ENCODE measurements at regions not wholly inside any gene's neighbourhood (a gene's known extent, or its start where the extent isn't known, plus 50 kb on each side); places are given as distances from the start of the nearest gene placed in this dataset.

DNA sequence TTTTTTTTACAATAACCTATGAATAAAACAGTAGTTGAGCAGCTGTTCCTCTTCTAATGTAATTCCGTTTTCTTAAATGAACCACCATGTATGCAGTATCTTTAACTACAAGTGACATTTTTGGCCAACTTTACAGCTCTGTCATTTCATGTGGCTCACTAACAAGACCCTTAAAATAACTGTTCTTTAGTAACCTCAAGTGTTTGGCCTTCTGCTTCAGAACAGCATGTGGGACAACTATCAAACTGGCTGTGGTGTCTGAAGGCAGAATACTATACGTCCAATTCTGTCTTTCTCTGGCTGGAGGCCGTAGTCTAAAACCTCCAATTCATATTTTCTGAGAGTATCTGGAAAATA, 391.4 kb downstream of the NNT start:
- H3F3A ChIP-seq (ENCODE audit: insufficient read depth, low read length, poor library complexity, severe bottlenecking): no peaks in the 10 kb centered on the region
- H3K4me2 ChIP-seq (ENCODE audit: low read length): no peak overlapping the region
- no peak overlapping the region for H3K27ac ChIP-seq (ENCODE audit: low read length)
- no peak overlapping the region for H3K9ac ChIP-seq (ENCODE audit: low read length)
- no peaks in the 10 kb centered on the region for H4K20me1 ChIP-seq (ENCODE audit: insufficient read depth)
- no peaks in the 10 kb centered on the region for H3K36me3 ChIP-seq (ENCODE audit: insufficient read depth, low read length)
- H2AFZ ChIP-seq (ENCODE audit: low read depth, low read length): no peak overlapping the region
- TF ChIP-seq, protein P1, sequence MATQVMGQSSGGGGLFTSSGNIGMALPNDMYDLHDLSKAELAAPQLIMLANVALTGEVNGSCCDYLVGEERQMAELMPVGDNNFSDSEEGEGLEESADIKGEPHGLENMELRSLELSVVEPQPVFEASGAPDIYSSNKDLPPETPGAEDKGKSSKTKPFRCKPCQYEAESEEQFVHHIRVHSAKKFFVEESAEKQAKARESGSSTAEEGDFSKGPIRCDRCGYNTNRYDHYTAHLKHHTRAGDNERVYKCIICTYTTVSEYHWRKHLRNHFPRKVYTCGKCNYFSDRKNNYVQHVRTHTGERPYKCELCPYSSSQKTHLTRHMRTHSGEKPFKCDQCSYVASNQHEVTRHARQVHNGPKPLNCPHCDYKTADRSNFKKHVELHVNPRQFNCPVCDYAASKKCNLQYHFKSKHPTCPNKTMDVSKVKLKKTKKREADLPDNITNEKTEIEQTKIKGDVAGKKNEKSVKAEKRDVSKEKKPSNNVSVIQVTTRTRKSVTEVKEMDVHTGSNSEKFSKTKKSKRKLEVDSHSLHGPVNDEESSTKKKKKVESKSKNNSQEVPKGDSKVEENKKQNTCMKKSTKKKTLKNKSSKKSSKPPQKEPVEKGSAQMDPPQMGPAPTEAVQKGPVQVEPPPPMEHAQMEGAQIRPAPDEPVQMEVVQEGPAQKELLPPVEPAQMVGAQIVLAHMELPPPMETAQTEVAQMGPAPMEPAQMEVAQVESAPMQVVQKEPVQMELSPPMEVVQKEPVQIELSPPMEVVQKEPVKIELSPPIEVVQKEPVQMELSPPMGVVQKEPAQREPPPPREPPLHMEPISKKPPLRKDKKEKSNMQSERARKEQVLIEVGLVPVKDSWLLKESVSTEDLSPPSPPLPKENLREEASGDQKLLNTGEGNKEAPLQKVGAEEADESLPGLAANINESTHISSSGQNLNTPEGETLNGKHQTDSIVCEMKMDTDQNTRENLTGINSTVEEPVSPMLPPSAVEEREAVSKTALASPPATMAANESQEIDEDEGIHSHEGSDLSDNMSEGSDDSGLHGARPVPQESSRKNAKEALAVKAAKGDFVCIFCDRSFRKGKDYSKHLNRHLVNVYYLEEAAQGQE (IDR thresholded peaks at IDR 0.05; ENCODE audit: borderline replicate concordance): no peak
- no peak for TF ChIP-seq MXI1 (conservative IDR thresholded peaks at IDR 0.05; ENCODE audit: poor library complexity, severe bottlenecking)
- TF ChIP-seq, protein P2, sequence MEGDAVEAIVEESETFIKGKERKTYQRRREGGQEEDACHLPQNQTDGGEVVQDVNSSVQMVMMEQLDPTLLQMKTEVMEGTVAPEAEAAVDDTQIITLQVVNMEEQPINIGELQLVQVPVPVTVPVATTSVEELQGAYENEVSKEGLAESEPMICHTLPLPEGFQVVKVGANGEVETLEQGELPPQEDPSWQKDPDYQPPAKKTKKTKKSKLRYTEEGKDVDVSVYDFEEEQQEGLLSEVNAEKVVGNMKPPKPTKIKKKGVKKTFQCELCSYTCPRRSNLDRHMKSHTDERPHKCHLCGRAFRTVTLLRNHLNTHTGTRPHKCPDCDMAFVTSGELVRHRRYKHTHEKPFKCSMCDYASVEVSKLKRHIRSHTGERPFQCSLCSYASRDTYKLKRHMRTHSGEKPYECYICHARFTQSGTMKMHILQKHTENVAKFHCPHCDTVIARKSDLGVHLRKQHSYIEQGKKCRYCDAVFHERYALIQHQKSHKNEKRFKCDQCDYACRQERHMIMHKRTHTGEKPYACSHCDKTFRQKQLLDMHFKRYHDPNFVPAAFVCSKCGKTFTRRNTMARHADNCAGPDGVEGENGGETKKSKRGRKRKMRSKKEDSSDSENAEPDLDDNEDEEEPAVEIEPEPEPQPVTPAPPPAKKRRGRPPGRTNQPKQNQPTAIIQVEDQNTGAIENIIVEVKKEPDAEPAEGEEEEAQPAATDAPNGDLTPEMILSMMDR (IDR thresholded peaks at IDR 0.05; ENCODE audit: poor library complexity, severe bottlenecking): no peak
- no peak for TF ChIP-seq POLR2AphosphoS5 (IDR thresholded peaks at IDR 0.05)
- TF ChIP-seq SMC3 (conservative IDR thresholded peaks at IDR 0.05; ENCODE audit: poor library complexity): no peak
- TF ChIP-seq RAD21 (conservative IDR thresholded peaks at IDR 0.05): no peak
- no peak for TF ChIP-seq EP300 (conservative IDR thresholded peaks at IDR 0.05; ENCODE audit: poor library complexity, severe bottlenecking)
- no peak for TF ChIP-seq EZH2 (IDR thresholded peaks at IDR 0.05; ENCODE audit: borderline replicate concordance, insufficient read depth, low read length, poor library complexity, severe bottlenecking)
- no peak for TF ChIP-seq TAF1 (IDR thresholded peaks at IDR 0.05; ENCODE audit: low read depth)
- H3K9me3 ChIP-seq (ENCODE audit: low read length): no peaks in the 10 kb centered on the region
- no peaks in the 10 kb centered on the region for H3K79me2 ChIP-seq (replicated peaks; ENCODE audit: insufficient read depth, low read length)
- H3K27me3 ChIP-seq (ENCODE audit: insufficient read depth, low read depth, low read length): no peaks in the 10 kb centered on the region
- H3K4me3 ChIP-seq (ENCODE audit: low read length): no peak overlapping the region
- no peaks in the 10 kb centered on the region for H3K9me2 ChIP-seq (ENCODE audit: insufficient read depth, low read length)

DNA sequence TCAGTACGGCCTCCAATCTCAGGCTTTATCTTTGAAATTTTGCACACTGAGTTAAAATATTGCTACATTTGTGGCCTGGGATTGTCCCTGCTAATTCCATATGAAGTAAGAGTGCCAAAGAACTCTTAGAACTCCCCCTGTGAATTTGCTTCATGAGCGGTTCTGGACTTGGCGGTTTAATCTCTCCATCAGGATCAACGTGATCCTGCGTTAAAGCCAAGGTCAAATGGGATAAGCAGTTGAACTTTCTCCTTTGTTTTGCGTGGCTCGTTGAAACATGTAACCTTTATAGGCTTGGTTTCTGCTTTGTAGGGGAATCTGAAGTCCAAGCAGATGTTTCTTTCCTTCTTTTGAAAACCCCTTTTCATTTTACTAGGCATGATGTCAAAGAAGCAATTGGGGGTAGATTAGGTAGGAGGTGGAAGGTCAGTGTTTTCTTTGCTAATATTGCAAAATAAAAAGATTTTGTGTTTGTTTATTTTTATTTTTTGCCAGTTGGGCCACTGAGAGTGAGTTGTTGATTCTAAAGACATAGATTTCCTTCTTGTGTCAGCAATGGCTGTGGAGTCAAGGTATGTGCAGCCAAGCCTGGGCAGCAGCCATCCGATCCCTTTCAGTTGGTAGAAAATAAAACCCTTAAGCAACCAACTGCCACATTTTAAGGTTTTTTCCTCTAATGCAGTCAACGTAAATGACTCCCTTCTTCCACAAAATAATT, 390.8 kb downstream of the NNT start:
- no peaks in the 10 kb centered on the region for H3K36me3 ChIP-seq (ENCODE audit: insufficient read depth, low read length)
- H3K9me2 ChIP-seq (ENCODE audit: insufficient read depth, low read length): no peaks in the 10 kb centered on the region
- no peak overlapping the region for H3K27ac ChIP-seq (ENCODE audit: low read length)
- TF ChIP-seq, protein P2 (IDR thresholded peaks at IDR 0.05; ENCODE audit: poor library complexity, severe bottlenecking): no peak
- no peak for TF ChIP-seq SMC3 (conservative IDR thresholded peaks at IDR 0.05; ENCODE audit: poor library complexity)
- TF ChIP-seq EZH2 (IDR thresholded peaks at IDR 0.05; ENCODE audit: borderline replicate concordance, insufficient read depth, low read length, poor library complexity, severe bottlenecking): no peak
- TF ChIP-seq RAD21 (conservative IDR thresholded peaks at IDR 0.05): no peak
- no peak for TF ChIP-seq POLR2AphosphoS5 (IDR thresholded peaks at IDR 0.05)
- TF ChIP-seq MXI1 (conservative IDR thresholded peaks at IDR 0.05; ENCODE audit: poor library complexity, severe bottlenecking): no peak
- TF ChIP-seq, protein P1 (IDR thresholded peaks at IDR 0.05; ENCODE audit: borderline replicate concordance): no peak
- no peak for TF ChIP-seq TAF1 (IDR thresholded peaks at IDR 0.05; ENCODE audit: low read depth)
- TF ChIP-seq EP300 (conservative IDR thresholded peaks at IDR 0.05; ENCODE audit: poor library complexity, severe bottlenecking): no peak
- no peaks in the 10 kb centered on the region for H3F3A ChIP-seq (ENCODE audit: insufficient read depth, low read length, poor library complexity, severe bottlenecking)
- no peaks in the 10 kb centered on the region for H4K20me1 ChIP-seq (ENCODE audit: insufficient read depth)
- H3K9ac ChIP-seq (ENCODE audit: low read length): no peak overlapping the region
- no peak overlapping the region for H3K4me3 ChIP-seq (ENCODE audit: low read length)
- H2AFZ ChIP-seq (ENCODE audit: low read depth, low read length): no peak overlapping the region
- H3K27me3 ChIP-seq (ENCODE audit: insufficient read depth, low read depth, low read length): no peaks in the 10 kb centered on the region
- H3K4me2 ChIP-seq (ENCODE audit: low read length): no peak overlapping the region
- no peaks in the 10 kb centered on the region for H3K9me3 ChIP-seq (ENCODE audit: low read length)
- no peaks in the 10 kb centered on the region for H3K79me2 ChIP-seq (replicated peaks; ENCODE audit: insufficient read depth, low read length)

All from neural cell (in vitro differentiated cells).